ENCODE measurements at regions not wholly inside any gene's neighbourhood (a gene's known extent, or its start where the extent isn't known, plus 50 kb on each side); places are given as distances from the start of the nearest gene placed in this dataset.
A peak's percentile ranks its signal among the peaks of the same experiment; 100 is the strongest.

DNA sequence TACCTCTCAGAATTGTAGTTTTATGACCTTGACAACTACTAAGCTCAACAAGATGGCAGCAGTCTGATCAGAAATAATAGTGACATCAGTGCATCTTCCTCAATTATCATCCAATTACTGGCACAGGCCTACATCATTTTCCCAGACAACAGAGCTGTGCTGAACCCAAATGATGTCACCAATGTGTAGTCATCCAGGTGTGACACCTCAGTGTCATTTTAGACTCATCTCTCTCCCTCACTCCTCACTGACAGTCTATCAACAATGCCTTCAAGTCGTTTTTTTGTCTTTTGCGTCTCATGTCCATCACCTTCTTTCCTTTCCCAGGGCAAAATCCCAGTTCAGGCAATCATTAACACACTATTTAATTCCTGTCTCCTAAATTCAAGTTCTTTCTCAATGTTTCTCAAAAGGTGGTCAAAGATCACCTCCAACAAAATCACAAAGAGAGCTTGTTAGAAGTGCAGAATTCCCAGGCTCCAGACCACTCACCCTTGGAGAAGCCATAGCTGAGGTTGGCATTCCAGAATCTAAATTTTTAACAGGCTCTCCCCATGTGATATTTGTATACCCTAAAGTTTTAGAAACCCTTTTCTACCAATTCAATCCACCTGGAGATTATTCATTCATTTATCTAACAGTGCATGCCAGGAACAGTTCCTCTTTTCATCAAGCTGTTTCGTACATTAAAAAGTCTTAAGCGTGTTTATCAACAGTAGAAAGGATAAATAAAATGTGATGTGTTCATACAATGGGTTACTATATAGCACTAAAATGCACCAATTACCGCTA lies 125.3 kb upstream of the KLF7 start:
- no peak for DNase-seq

GRCh38 chr2:207291625-207292252 lies 126.0 kb upstream of the KLF7 start:
- no peak for DNase-seq

DNA sequence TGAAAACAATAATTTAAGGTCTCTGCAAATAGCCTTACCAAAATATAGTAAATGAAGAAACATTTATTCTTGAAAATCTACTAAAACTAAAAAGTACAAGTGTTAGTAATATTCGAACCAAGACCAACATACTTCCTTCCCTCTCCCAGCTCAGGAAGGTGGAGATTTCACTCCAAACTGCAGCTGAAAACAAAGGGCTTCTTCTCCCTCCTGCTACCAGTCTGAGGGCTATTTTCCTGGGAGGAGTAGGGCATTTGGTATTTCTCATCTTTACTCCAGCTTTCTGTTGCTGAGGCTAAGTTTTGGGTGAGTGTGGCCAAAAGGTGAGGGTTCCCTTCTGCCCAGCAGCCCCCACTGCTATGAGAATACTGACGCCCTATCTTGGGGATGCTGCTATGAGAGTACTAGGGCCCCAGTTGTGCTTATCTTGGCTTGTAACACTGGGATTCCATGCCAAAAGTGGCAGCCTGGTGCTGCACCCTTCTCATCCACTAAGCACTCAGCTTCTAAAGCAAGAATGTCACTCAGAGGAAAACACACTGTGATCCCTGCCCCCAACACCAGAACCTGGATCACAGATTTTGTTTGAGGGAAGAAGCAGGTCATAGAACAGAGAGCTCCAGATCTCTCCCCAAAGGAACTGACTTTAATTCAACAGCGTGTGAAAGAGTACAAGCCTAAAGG lies 130.7 kb upstream of the KLF7 start:
- DNase-seq: no peak

- DNase-seq: no peak
These were observed 135.1 kb upstream of the KLF7 start for GRCh38 chr2:207300817-207301216.

DNA sequence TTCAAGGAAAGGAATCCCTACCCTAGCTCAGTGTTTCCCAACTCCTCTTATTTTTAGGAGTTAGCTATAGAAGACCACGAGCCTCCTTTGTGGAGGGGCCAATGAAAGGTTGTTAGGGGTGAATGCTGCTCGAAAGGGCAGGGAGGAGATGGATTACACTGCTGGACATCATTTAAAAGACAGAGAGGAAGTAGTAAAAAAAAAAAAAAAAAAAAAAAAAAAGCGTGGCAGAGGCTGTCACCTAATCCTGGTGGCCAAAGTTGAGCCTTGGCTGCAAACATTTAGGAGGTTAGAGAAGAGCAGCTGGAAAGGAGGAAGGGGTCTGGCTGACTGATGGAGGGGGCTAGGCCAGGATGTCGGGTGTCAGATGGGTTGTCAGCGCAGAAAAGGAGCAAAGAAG lies 139.0 kb upstream of the KLF7 start:
- no peak for DNase-seq

DNA sequence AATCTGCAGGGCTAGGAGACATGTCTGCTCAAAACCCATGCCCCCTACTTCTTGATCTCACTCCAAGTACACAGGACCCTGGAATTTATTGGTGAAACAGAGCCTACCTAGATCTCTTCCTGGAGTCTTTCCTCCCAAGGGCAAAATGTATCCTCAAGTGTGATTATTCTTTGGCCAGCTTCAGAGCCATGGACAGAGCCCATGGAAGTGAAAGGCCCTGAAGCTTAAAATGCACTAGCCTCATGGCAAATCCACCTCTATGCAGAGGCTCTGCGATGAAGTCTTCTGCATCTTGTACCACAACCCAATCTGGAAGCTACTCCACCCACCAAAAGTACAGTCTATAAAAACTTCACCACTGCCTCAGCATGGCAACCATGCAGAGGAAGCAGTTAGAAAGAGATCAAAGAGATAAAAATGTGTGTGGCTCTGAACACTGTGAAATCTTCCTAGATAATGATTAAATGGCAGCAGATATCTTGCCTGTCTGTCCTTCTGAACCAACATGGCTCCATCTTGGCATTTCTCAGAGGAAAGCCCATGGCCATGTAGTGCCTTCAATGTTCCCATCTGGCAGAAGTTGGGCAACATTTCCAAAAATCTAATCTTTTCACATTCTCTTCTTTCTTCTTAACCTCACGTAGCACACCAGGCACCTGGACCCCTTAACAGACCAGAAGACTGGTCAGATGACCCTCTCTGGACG lies 142.9 kb upstream of the KLF7 start:
- DNase-seq: no peak

DNA sequence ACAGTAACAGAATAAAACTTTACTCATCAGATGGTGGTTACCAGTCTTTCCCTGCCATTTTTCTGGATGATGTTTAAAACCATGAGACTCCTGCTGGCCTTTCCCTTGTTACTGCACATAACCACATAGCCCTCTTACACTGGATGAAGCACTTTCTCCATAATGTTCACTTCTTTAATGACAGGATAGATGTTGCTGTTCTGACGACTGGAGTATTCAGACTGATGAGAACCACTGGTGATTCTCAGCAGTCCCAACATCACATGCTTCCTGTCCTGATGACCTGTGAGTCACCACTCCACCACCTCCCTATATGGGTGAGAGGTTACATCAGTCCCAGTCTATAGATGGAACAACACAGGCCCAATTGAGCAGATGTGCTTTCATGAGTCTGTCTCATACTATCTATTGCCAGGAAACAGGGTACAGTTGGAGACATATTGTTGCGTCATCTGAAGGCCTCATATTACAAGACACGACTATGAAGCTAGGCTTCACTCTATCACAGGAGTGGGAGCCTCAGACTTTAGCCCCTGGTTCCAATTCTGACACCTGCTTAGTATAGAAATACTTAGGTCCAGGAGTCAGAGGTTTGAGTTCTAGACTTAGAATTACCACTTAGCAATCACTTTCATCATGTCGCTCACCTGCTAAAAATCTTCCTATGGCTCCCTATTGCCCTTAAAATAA lies 145.7 kb upstream of the KLF7 start:
- DNase-seq: peak; percentile 36

GRCh38 chr2:207312006-207312356 lies 146.2 kb upstream of the KLF7 start:
- no peak for DNase-seq

- DNase-seq: no peak
These were observed 148.2 kb upstream of the KLF7 start for GRCh38 chr2:207313947-207314346.

GRCh38 chr2:207315131-207315530 lies 149.4 kb upstream of the KLF7 start:
- DNase-seq: peak; percentile 66

DNA sequence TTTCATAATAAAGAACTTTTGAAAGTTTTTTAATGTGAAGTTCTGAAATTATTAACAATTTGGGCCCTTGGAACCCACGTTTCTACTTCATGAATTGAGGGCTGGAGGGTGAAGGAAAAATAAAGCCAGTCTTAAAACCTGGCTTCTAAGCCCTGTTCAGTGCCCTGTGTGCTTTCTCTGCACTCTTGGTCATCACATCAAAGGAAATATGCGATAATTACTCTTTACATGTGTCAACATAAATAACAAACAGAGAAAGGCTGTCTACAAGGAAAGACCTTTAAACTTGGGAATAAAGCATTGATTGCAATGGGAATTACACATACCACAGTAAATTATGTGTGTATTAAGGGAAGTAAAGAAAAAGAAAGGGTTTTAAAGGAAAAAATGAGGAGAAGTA lies 150.7 kb upstream of the KLF7 start:
- DNase-seq: no peak

DNA sequence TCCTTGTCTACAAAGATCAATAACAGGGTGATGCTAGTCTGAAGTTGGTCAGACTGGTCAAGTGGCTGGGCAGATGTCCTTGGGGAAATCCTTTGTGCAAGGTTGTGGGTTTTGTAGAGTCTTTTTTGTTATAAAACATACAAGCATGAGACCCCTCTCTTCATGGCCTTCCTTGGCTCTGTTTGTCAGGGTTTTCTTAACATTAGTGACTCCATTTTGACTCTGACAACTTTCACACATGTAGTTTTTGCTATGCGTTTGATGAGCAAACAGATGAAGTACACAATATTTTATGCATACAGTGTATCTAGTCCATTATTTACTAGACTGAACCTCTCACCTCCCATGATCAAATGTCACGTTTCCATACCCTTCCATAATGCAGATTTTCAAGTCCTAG lies 151.2 kb upstream of the KLF7 start:
- DNase-seq: no peak

- no peak for DNase-seq
These were observed 151.7 kb upstream of the KLF7 start for GRCh38 chr2:207317378-207317984.

GRCh38 chr2:207318181-207318628 lies 152.5 kb upstream of the KLF7 start:
- DNase-seq: no peak

DNA sequence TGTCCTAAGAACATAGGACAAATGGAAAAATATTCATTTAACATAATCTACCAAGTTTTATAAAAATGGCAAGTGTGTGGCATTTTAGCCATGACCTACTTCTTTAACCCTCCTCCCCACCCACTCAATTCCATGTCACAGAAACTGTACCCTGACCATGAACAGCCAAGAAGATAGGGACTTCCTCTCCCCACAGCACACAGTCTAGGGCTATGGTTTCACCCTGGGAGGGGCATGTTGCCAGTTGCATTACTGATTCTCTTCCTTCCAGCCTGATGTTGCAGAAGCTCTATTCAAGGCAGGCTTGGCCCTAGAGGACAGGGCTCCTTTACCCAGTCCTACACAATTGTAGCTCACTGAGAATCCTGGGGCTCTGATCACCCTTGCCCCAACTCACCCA lies 153.6 kb upstream of the KLF7 start:
- no peak for DNase-seq

DNA sequence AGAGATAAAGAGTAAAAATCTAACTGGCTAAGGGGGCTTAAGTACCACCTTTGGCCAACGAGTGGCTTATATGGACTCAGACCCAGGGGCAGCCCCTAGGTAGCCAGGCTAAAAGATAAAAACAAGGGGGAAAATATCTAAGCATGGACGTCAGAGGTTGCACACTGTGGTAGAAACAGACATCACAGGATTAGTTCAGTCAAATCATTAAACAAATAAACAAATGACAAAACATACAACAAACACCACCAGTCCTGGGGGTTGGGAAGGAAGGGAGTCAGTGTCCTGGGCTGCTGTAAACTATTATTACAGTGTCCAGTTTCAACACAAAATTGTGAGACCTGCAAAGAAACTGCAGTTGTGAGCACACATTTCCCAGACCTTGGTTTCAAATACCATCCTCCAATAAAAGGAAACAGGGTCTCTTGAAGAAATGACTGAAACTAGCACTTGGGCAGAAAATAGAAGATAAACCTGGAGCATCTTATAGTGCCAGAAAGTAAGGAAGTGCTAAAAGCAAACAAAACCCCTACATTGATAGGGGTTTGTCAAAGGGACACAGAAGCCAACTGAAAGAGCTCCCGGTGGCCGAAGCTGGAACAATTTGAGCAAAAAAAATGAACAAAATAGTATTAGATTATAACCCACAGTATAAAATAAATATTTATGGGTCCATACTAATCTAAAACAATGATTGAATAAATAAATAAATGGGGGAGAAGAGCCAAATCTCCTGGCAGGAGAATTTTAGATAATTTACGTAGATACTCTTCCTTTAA lies 154.8 kb upstream of the KLF7 start:
- no peak for DNase-seq

DNA sequence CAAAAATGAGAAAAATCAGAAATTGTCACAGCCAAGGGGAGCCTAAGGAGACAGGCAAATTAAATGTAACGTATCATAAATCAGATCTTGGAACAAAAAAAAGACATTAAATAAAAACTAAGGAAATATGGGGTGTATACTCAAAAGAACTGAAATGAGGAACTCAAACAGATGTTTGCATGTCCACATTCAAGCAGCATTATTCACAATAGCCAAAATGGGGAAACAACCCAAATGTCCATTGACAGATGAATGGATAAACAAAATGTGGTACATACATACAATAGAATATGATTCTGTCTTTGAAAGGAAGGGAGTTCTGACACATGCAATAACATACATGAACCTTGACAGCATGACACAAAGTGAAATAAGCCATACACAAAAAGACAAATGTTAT lies 155.8 kb upstream of the KLF7 start:
- DNase-seq: no peak

DNA sequence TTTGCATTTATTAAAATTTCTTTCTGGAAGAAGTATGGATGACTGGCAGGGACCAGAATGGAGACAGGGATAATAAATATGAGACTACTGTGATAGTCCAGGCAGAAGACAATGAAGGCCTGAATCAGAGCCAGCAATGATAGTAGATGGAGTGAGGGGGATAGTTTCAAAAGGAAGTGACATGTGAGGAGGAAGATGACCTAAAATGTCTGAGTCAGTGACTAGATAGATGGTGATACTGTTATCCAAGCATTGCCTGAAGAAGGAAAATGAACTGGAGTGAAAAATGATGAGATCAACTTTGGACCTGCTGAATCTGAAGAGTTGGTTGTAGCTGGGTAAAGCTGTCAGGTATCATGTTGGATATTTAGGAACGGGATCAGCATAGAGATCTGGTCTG lies 158.3 kb upstream of the KLF7 start:
- no peak for DNase-seq

DNA sequence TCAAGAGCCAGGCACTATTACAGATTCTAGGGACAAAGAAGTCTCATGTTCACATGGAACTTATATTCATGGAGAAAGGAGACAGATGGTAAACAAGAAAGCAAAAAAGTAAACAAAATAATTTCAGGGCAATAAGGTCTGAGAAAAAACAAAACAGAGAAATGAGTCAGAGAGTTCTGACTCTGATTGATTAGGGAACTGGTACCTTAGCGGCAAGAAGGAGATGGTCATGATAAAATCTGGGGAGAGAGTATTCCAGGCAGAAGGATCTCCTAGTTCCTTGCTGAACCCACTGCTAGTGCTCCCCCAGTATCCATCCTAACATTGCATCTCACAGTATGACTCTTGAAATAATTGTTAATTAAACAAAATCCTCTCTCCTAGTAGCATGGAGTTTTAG lies 161.8 kb upstream of the KLF7 start:
- no peak for DNase-seq

DNA sequence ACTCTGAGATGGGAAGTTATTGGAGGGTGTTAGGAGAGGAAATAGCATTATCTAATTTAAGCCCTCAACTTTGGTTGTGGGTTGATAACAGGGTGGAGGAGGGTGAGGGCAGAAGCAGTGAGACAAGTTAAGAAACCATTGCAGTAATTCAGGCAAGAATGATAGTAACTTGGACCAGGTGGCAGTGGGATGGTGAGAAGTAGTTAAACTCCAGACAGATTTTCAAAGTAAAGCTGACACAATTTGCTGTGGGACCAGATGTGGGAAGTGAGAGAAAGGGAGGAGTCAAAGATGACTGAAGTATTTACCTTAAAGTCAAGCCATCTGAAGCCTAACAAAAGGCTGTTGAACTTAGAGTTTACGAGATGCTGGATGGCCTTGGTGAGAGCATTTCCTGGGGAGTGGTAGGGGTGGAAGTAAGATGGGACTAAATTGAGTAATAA lies 163.2 kb upstream of the KLF7 start:
- no peak for DNase-seq

DNA sequence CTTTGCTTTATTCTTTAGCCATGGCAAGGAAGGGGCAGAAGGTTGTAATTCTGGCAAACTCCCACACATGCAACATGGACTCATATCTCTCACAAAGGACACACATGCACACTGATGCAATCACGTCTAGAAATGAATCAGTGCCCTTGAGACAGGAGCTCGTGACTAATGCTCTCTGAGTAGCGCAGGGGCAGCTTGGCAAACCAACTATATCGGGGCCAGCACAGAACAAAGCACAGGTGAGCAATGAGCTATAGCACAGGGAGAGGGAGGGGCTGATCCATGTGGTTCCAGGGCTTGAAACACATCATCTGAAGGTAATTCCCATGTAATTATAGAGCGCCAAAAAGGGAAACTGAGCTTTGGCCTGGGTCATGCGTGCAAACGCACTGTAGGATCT lies 165.2 kb upstream of the KLF7 start:
- peak; percentile 64 for DNase-seq

GRCh38 chr2:207331674-207332073 lies 165.9 kb upstream of the KLF7 start:
- no peak for DNase-seq
